Karpas-422 (cell line): ENCODE measurements at regions not wholly inside any gene's neighbourhood (a gene's known extent, or its start where the extent isn't known, plus 50 kb on each side); places are given as distances from the start of the nearest gene placed in this dataset.

Experiments
- DNase-seq: peaks from one replicate; pipeline ENCODE4 v3.0.0-alpha.2; 2015
- H2AFZ ChIP-seq: fragments of 200-600 bp; sonication (generic); 2 replicates; pipeline ENCODE4 v1.6.1; 2014; ENCODE audit warnings: antibody characterized with exemption, low read length, mixed read lengths
- H3K27ac ChIP-seq: fragments of 200-600 bp; sonication (generic); 2 replicates; pipeline ENCODE4 v1.5.1; 2014; ENCODE audit warnings: mild to moderate bottlenecking, low read length, moderate library complexity
- H3K27me3 ChIP-seq: fragments of 200-600 bp; sonication (generic); 2 replicates; pipeline ENCODE4 v1.6.1; 2014; ENCODE audit warnings: low read length, mixed read lengths
- H3K36me3 ChIP-seq: fragments of 200-600 bp; sonication (generic); 2 replicates; pipeline ENCODE4 v1.6.1; 2014; ENCODE audit warnings: low read length, mixed read lengths; ENCODE audit not compliant: insufficient read depth
- H3K4me1 ChIP-seq: fragments of 200-600 bp; sonication (generic); 2 replicates; pipeline ENCODE4 v1.6.1; 2014; ENCODE audit warnings: mild to moderate bottlenecking, low read length, mixed read lengths
- H3K4me2 ChIP-seq: fragments of 200-600 bp; sonication (generic); 2 replicates; pipeline ENCODE4 v1.6.1; 2014; ENCODE audit warnings: low read length, low read depth, mild to moderate bottlenecking; ENCODE audit not compliant: poor library complexity, severe bottlenecking
- H3K4me3 ChIP-seq: fragments of 200-600 bp; sonication (generic); 2 replicates; pipeline ENCODE4 v1.5.1; 2014; ENCODE audit warnings: mild to moderate bottlenecking, antibody characterized with exemption, low read length, mixed read lengths
- H3K79me2 ChIP-seq: fragments of 200-600 bp; sonication (generic); 2 replicates; pipeline ENCODE4 v1.6.1; 2014; ENCODE audit warnings: mild to moderate bottlenecking, low read length, mixed read lengths
- H3K9ac ChIP-seq: fragments of 200-600 bp; sonication (generic); 2 replicates; pipeline ENCODE4 v1.6.0; 2014; ENCODE audit warnings: low read length
- H3K9me2 ChIP-seq: fragments of 200-600 bp; sonication (generic), shearing (Covaris generic); replicated peaks from 2 replicates; pipeline ENCODE4 v1.6.0; 2014; ENCODE audit warnings: mild to moderate bottlenecking, low read length, moderate library complexity; ENCODE audit not compliant: insufficient read depth
- H3K9me3 ChIP-seq: fragments of 300-700, 200-600 bp; sonication (generic); 2 replicates; pipeline ENCODE4 v1.6.1; 2014; ENCODE audit warnings: low read length, mixed read lengths
- H4K20me1 ChIP-seq: fragments of 200-600 bp; sonication (generic); 2 replicates; pipeline ENCODE4 v1.6.1; 2014; ENCODE audit warnings: mild to moderate bottlenecking, antibody characterized with exemption, low read length, low read depth; ENCODE audit not compliant: insufficient read depth

DNA sequence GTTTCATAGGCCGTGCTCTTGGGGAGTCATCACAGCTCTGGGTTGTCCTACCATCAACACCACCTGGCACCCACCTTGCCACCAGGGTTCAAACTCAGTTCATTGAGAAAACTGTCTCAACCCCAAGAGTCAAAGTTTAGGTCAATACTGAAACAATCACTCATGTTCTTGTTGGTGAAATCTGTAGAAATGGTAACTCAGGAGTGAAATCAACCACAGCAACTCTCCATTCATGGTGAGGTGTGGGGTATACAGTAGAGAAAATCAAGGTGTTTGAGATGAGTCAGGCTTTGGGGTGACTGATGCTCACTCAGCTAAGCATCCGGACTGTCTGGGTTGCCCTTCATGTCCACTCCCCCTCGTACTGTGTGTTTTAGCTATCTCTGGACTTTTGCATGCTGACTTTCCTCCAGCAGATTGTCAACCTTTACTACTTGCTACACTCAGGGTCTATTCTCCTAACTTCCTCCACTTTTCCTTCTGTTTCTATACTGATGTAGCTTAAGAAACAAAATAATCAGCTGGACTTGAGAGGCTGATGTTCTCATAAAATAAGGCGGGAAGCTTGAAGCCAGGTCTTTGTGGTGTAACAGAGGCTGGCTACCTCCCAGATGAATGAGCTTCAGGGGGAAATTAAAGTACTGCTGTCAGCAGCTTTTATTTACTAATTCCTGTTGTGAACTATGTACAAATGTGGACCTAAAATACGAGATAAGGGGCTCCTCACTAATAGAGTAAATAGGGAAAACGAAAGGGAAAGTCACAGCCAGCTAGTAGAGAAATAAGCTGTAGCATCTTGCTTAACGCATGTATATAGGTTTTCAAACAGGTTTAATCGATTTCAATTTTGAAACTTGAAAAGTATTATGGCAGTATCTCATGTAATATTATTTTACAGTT, 173.6 kb upstream of the AKR1E2 start:
- Histone ChIP-seq H2AFZ (no peak overlapping the region), H3K9me3 (no peaks in the 10 kb centered on the region), H3K27me3 (no peaks in the 10 kb centered on the region), H3K4me3 (no peak overlapping the region), H3K4me2 (no peak overlapping the region), H4K20me1 (no peaks in the 10 kb centered on the region), H3K27ac (no peak overlapping the region), H3K36me3 (no peaks in the 10 kb centered on the region), H3K9ac (no peak overlapping the region), H3K9me2 (no peaks in the 10 kb centered on the region), H3K79me2 (no peaks in the 10 kb centered on the region), H3K4me1 (no peaks in the 10 kb centered on the region)
- no peak for DNase-seq

DNA sequence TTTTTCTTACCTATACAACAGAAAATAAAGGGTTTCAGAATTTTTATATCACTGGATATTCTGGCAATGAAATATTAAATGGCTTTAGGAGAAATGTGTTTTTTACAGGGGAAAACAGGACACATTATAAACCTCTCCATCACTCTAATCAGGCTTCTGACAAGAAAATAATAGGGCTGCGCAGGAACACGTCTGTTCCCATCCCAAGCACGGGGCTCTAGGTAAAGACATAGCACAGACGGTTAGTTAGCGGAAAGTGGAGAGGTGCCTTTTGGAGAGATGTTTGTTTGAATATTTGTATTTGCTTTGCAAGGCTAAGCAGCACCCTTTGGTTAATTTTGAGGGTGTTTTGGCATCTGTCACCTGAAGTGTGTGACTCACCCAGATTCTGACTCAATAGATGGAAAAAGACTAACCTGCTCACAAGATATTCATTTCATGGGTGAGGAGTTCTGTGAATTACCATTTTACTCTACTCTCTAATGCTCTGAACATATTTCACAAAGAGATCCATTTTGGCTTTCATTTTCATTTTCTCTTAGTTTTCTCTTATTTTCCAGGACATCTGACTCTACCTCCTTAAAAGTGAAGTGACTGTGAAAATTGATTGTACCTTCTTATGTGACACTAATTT, 174.5 kb upstream of the AKR1E2 start:
- Histone ChIP-seq H2AFZ (no peak overlapping the region), H3K36me3 (no peaks in the 10 kb centered on the region), H3K4me3 (no peak overlapping the region), H3K79me2 (no peaks in the 10 kb centered on the region), H3K27me3 (no peaks in the 10 kb centered on the region), H3K27ac (no peak overlapping the region), H3K4me1 (no peaks in the 10 kb centered on the region), H3K9me2 (no peaks in the 10 kb centered on the region), H3K9ac (no peak overlapping the region), H3K4me2 (no peak overlapping the region), H4K20me1 (no peaks in the 10 kb centered on the region), H3K9me3 (no peaks in the 10 kb centered on the region)
- no peak for DNase-seq

GRCh38 chr10:4650582-4650981, 175.4 kb upstream of the AKR1E2 start:
- H3K79me2 ChIP-seq = no peaks in the 10 kb centered on the region
- no peak overlapping the region for H3K27ac ChIP-seq
- no peaks in the 10 kb centered on the region for H3K9me2 ChIP-seq
- DNase-seq = no peak
- no peak overlapping the region for H2AFZ ChIP-seq
- no peaks in the 10 kb centered on the region for H3K27me3 ChIP-seq
- H3K9ac ChIP-seq = no peak overlapping the region
- no peak overlapping the region for H3K4me2 ChIP-seq
- H3K36me3 ChIP-seq = no peaks in the 10 kb centered on the region
- H3K4me3 ChIP-seq = no peak overlapping the region
- no peaks in the 10 kb centered on the region for H3K9me3 ChIP-seq
- no peaks in the 10 kb centered on the region for H4K20me1 ChIP-seq
- no peaks in the 10 kb centered on the region for H3K4me1 ChIP-seq

DNA sequence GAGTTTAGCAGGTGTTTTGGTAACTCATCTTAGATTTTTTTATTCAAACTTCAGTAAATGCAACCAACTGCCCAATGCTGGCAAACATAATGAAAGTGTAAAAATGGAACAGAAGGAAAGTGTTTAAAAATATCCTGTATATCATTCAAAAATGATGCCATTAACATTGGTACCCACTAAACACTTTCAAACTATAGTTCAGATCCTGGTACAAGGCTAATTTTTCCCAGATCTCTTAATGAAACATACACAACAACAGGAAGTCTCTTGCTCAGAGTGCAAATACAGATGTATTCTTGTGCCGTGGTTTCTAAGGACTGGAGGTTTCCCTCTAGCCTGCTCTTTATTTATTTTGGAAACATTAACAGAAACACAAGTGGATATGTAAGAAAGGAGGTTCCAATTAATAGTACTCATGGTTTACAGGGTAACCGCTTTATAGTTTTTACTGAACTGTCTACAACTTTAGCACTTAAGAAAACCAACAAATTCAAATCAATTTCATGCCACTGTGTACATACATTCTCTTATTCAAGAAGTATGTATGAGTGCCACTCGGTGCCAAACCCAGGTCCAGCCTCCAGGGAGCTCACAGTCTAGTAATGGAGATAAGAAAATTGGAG, 176.0 kb upstream of the AKR1E2 start:
- no peak overlapping the region for H3K27ac ChIP-seq

GRCh38 chr10:4649471-4649870, 176.5 kb upstream of the AKR1E2 start:
- Histone ChIP-seq H3K27me3 (no peaks in the 10 kb centered on the region), H4K20me1 (no peaks in the 10 kb centered on the region), H3K9me3 (no peaks in the 10 kb centered on the region), H2AFZ (no peak overlapping the region), H3K9me2 (no peaks in the 10 kb centered on the region), H3K79me2 (no peaks in the 10 kb centered on the region), H3K4me1 (no peaks in the 10 kb centered on the region), H3K27ac (no peak overlapping the region), H3K36me3 (no peaks in the 10 kb centered on the region), H3K4me3 (no peak overlapping the region), H3K9ac (no peak overlapping the region), H3K4me2 (no peak overlapping the region)
- DNase-seq = no peak

More for the DNA sequence above, 176.0 kb upstream of the AKR1E2 start:
- no peaks in the 10 kb centered on the region for H3K9me3 ChIP-seq
- H3K36me3 ChIP-seq = no peaks in the 10 kb centered on the region
- no peaks in the 10 kb centered on the region for H3K9me2 ChIP-seq
- no peak overlapping the region for H2AFZ ChIP-seq
- H3K9ac ChIP-seq = no peak overlapping the region
- DNase-seq = no peak
- no peaks in the 10 kb centered on the region for H3K27me3 ChIP-seq
- H3K79me2 ChIP-seq = no peaks in the 10 kb centered on the region
- no peaks in the 10 kb centered on the region for H4K20me1 ChIP-seq
- no peak overlapping the region for H3K4me3 ChIP-seq
- no peaks in the 10 kb centered on the region for H3K4me1 ChIP-seq
- H3K4me2 ChIP-seq = no peak overlapping the region

- Histone ChIP-seq H3K4me3 (no peak overlapping the region), H3K4me1 (no peaks in the 10 kb centered on the region), H2AFZ (no peak overlapping the region; the same call in 1 of the 2 replicates), H3K36me3 (no peaks in the 10 kb centered on the region), H3K27ac (no peak overlapping the region), H3K9me3 (no peaks in the 10 kb centered on the region), H4K20me1 (no peaks in the 10 kb centered on the region), H3K4me2 (no peak overlapping the region), H3K9ac (no peak overlapping the region), H3K9me2 (no peaks in the 10 kb centered on the region), H3K27me3 (no peaks in the 10 kb centered on the region), H3K79me2 (no peaks in the 10 kb centered on the region)
- no peak for DNase-seq
These were observed 177.0 kb upstream of the AKR1E2 start for GRCh38 chr10:4648999-4649398.

GRCh38 chr10:4647109-4647785, 178.8 kb upstream of the AKR1E2 start:
- Histone ChIP-seq H3K4me2 (no peak overlapping the region), H3K36me3 (no peaks in the 10 kb centered on the region), H3K9me2 (no peaks in the 10 kb centered on the region), H3K79me2 (no peaks in the 10 kb centered on the region), H3K9me3 (no peaks in the 10 kb centered on the region), H3K27ac (no peak overlapping the region), H3K4me3 (no peak overlapping the region), H4K20me1 (no peaks in the 10 kb centered on the region), H3K27me3 (no peaks in the 10 kb centered on the region), H3K9ac (no peak overlapping the region), H2AFZ (no peak overlapping the region), H3K4me1 (no peaks in the 10 kb centered on the region)
- DNase-seq = no peak

- H3K79me2 ChIP-seq = no peaks in the 10 kb centered on the region
- no peak for DNase-seq
- no peaks in the 10 kb centered on the region for H3K36me3 ChIP-seq
- no peak overlapping the region for H3K4me3 ChIP-seq
- H3K4me2 ChIP-seq = no peak overlapping the region
- H3K9me3 ChIP-seq = no peaks in the 10 kb centered on the region
- H3K27me3 ChIP-seq = no peaks in the 10 kb centered on the region
- no peak overlapping the region for H3K9ac ChIP-seq
- H4K20me1 ChIP-seq = no peaks in the 10 kb centered on the region
- no peaks in the 10 kb centered on the region for H3K4me1 ChIP-seq
- no peak overlapping the region for H3K27ac ChIP-seq
- no peaks in the 10 kb centered on the region for H3K9me2 ChIP-seq
- no peak overlapping the region for H2AFZ ChIP-seq
These were observed 179.5 kb upstream of the AKR1E2 start for GRCh38 chr10:4646547-4646946.
